Large intestine (tissue), 3 donors: ENCODE measurements at regions not wholly inside any gene's neighbourhood (a gene's known extent, or its start where the extent isn't known, plus 50 kb on each side); places are given as distances from the start of the nearest gene placed in this dataset.

Source experiments
- DNase-seq, 2 donors: peaks; one replicate each; pipeline versions ENCODE4 v3.0.0 to v3.0.0-alpha.2; 2013
- H3K27ac ChIP-seq: one replicate; pipeline ENCODE4 v1.5.1; 2013; ENCODE audit warnings: low read length
- H3K27me3 ChIP-seq: 2 replicates; pipeline ENCODE4 v1.6.1; 2013; ENCODE audit warnings: low read length; ENCODE audit not compliant: control insufficient read depth, insufficient read depth
- H3K36me3 ChIP-seq: 2 replicates; pipeline ENCODE4 v1.6.1; 2013; ENCODE audit warnings: low read length; ENCODE audit not compliant: control insufficient read depth, insufficient read depth
- H3K4me1 ChIP-seq: one replicate; pipeline ENCODE4 v1.6.1; 2013; ENCODE audit warnings: low read length; ENCODE audit not compliant: control insufficient read depth, insufficient read depth
- H3K4me3 ChIP-seq: one replicate; pipeline ENCODE4 v1.5.1; 2013; ENCODE audit warnings: low read length
- H3K9me3 ChIP-seq: one replicate; pipeline ENCODE4 v1.6.1; 2013; ENCODE audit warnings: mild to moderate bottlenecking, low read depth, low read length, moderate library complexity; ENCODE audit not compliant: control insufficient read depth
- WGBS: methylation state at CpG from one replicate; pipeline ENCODE4 v1.1.5; 2013; ENCODE audit warnings: low lambda C conversion rate; ENCODE audit not compliant: insufficient coverage; 5-methylcytosine and 5-hydroxymethylcytosine counted together

- Histone ChIP-seq H3K4me1 (peaks cover 8% of the 10 kb centered on the region), H3K36me3 (no peaks in the 10 kb centered on the region), H3K4me3 (no peak overlapping the region), H3K27ac (no peak overlapping the region), H3K9me3 (peaks cover 2% of the 10 kb centered on the region), H3K27me3 (no peaks in the 10 kb centered on the region)
- WGBS: 100% methylated on average over 2 of the region's 3 CpGs
- no peak for DNase-seq
Observed at GRCh38 chr15:58271410-58271809, 133.2 kb downstream of the AQP9 start.

GRCh38 chr15:58273104-58273503, 134.9 kb downstream of the AQP9 start:
- Histone ChIP-seq H3K36me3 (no peaks in the 10 kb centered on the region), H3K4me1 (peaks cover 8% of the 10 kb centered on the region), H3K4me3 (no peak overlapping the region), H3K9me3 (no peaks in the 10 kb centered on the region), H3K27ac (no peak overlapping the region), H3K27me3 (no peaks in the 10 kb centered on the region)
- no peak for DNase-seq
- no CpG with 5 or more reads among the region's 7 CpGs for WGBS

GRCh38 chr15:58274885-58275284, 136.7 kb downstream of the AQP9 start:
- no peak for DNase-seq
- Histone ChIP-seq H3K36me3 (no peaks in the 10 kb centered on the region), H3K4me3 (no peak overlapping the region)

GRCh38 chr15:58275785-58276184, 137.6 kb downstream of the AQP9 start:
- Histone ChIP-seq H3K4me3 (no peak overlapping the region), H3K27ac (no peak overlapping the region), H3K9me3 (no peaks in the 10 kb centered on the region), H3K27me3 (no peaks in the 10 kb centered on the region), H3K4me1 (no peaks in the 10 kb centered on the region), H3K36me3 (no peaks in the 10 kb centered on the region)
- 80% methylated on average over 1 of the region's 3 CpGs for WGBS
- DNase-seq: no peak

More at GRCh38 chr15:58274885-58275284, 136.7 kb downstream of the AQP9 start:
- Histone ChIP-seq H3K27ac (no peak overlapping the region), H3K27me3 (no peaks in the 10 kb centered on the region), H3K9me3 (no peaks in the 10 kb centered on the region), H3K4me1 (peaks cover 2% of the 10 kb centered on the region)
- WGBS: no CpG with 5 or more reads among the region's 4 CpGs

GRCh38 chr15:58276924-58277323, 138.7 kb downstream of the AQP9 start:
- Histone ChIP-seq H3K36me3 (no peaks in the 10 kb centered on the region), H3K27me3 (no peaks in the 10 kb centered on the region), H3K27ac (no peak overlapping the region), H3K4me1 (no peaks in the 10 kb centered on the region), H3K4me3 (no peak overlapping the region), H3K9me3 (no peaks in the 10 kb centered on the region)
- DNase-seq: no peak

DNA sequence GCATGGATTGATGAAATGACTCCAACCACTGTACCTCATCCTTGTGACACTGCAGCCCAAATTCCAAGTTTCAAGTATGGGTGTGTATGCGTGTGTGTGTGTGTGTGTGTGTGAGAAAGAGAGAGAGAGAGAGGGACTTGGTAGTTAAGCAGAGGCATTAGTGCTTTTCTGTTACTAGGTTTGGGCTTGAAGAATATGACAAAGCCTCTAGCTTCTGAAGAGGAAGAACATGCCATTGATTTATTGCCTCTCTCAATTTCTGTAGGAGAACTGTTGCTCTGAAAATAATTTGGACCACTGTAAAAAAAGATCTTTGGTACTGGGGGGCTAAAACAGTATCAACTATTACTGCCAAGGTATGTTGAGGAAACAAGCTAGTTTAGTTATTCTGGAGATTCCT, 139.2 kb downstream of the AQP9 start:
- DNase-seq: no peak
- Histone ChIP-seq H3K9me3 (no peaks in the 10 kb centered on the region), H3K27ac (no peak overlapping the region), H3K4me3 (no peak overlapping the region), H3K36me3 (no peaks in the 10 kb centered on the region), H3K4me1 (peaks cover 3% of the 10 kb centered on the region), H3K27me3 (no peaks in the 10 kb centered on the region)
- WGBS: no CpG with 5 or more reads among the region's 1 CpG

GRCh38 chr15:58279106-58279505, 140.9 kb downstream of the AQP9 start:
- no peak for DNase-seq
- Histone ChIP-seq H3K4me1 (peaks cover 4% of the 10 kb centered on the region), H3K36me3 (no peaks in the 10 kb centered on the region), H3K27ac (no peak overlapping the region), H3K4me3 (no peak overlapping the region), H3K9me3 (no peaks in the 10 kb centered on the region), H3K27me3 (no peaks in the 10 kb centered on the region)
- WGBS: 90% methylated on average over 2 of the region's 3 CpGs

DNA sequence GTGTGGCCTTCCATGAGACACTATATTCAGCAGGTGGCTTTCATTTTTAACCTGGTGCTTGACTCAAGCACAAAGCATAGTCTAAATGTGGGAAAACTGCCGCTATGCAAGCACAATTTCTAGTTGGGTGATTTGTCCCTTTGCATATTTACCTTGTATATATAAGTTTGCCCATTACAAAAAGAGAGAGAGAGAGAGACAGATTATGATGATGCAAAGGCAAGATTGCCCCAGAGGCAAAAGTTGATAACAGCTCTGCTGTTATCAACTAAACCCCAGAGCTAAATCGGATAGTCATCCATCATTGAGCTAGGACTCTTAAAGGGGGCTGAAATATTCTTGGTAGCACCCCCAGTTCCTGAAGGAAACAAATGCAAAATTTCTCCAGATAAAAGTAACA, 141.5 kb downstream of the AQP9 start:
- DNase-seq: no peak
- no CpG with 5 or more reads among the region's 2 CpGs for WGBS
- Histone ChIP-seq H3K4me1 (peaks cover 9% of the 10 kb centered on the region), H3K9me3 (no peaks in the 10 kb centered on the region), H3K27ac (no peak overlapping the region), H3K36me3 (no peaks in the 10 kb centered on the region), H3K27me3 (no peaks in the 10 kb centered on the region), H3K4me3 (no peak overlapping the region)

DNA sequence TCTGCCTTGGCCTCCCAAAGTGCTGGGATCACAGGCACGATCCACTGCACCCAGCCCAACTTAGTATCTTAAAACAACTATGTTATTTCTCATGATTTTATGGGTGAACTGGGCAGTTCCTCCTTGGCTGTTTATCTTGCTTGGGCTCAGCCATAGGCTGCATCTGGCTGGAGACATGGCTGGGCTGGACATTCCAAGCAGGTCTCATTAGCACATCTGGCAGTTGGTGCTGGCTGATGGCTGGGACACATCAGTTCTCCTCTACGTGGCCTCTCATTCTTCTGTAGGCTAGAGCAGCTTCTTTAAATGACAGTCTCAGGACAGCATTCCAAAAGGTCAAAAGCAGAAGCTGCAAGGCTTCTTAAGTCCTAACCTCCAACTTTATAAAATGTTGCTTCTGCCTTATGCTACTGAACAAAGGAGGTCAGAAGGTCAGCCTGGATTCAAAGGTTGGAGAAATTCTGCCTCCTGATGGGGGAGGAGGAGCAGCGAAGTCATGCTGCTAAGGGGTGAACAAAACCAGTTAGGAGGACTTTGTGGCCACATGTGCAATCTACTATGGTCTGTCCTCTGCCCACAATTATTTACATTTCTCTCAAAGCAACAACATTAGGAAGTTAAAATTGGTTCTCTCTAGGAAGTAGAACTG, 144.0 kb downstream of the AQP9 start:
- DNase-seq: peak in 1 of 2 donors; percentile 27
- no peaks in the 10 kb centered on the region for H3K36me3 ChIP-seq
- no peaks in the 10 kb centered on the region for H3K9me3 ChIP-seq
- H3K4me3 ChIP-seq: no peak overlapping the region
- H3K27ac ChIP-seq: no peak overlapping the region
- H3K27me3 ChIP-seq: no peaks in the 10 kb centered on the region
- peaks cover 18% of the 10 kb centered on the region for H3K4me1 ChIP-seq
- no CpG with 5 or more reads among the region's 3 CpGs for WGBS

GRCh38 chr15:58283302-58283701, 145.1 kb downstream of the AQP9 start:
- no peak overlapping the region for H3K4me3 ChIP-seq
- H3K27ac ChIP-seq: no peak overlapping the region
- no peak for DNase-seq
- H3K9me3 ChIP-seq: no peaks in the 10 kb centered on the region
- no peaks in the 10 kb centered on the region for H3K27me3 ChIP-seq
- WGBS: 90% methylated on average over 2 of the region's 3 CpGs
- H3K4me1 ChIP-seq: peaks cover 18% of the 10 kb centered on the region
- no peaks in the 10 kb centered on the region for H3K36me3 ChIP-seq

DNA sequence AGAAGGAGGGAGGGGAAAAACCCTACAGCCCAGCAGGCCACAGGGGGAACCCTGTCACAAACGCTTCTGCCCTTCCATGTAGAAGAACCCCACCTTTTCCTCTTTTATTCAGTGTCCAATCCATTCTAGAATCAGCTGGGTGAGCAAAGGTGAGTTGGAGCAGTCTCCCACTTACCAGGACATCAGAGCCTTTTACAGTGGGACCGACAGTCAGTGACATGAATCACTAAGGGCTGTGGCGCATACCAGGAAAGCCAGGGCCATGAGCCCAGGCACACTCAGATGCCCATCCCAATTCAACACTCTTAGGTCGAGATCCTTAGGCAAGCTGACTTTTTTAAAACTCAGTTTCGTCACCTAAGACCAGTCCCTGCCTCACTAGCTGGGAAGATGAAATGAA, 146.1 kb downstream of the AQP9 start:
- H3K4me1 ChIP-seq: peaks cover 18% of the 10 kb centered on the region
- H3K27ac ChIP-seq: no peak overlapping the region
- H3K27me3 ChIP-seq: no peaks in the 10 kb centered on the region
- no peak overlapping the region for H3K4me3 ChIP-seq
- no peaks in the 10 kb centered on the region for H3K9me3 ChIP-seq
- no peak for DNase-seq
- WGBS: no CpG with 5 or more reads among the region's 5 CpGs
- H3K36me3 ChIP-seq: no peaks in the 10 kb centered on the region
